ENCODE measurements at regions not wholly inside any gene's neighbourhood (a gene's known extent, or its start where the extent isn't known, plus 50 kb on each side); places are given as distances from the start of the nearest gene placed in this dataset.

DNA sequence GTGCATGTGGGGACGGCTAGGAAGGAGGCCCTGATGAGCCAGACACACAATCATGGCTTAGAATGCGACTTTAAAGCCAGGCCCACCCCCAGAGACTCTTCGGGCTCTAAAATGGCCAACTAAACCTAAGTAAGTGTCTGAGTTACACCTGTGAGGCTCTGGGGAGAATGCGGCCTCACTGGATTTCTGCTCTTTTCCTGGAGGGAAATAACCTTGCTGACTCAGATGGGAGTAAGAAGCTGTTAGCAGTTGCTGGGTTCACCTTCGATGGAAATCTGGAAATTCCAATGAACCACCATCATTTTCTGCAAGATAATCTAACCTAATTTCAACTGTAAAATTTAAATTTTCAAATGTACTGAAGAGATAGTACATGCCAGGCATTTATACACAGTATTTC lies 97.6 kb upstream of the MAML3 start:
- DNase-seq (ENCODE audit: low read depth, low spot score) (no peak), ATAC-seq (no peak)
- peaks cover 16% of the 10 kb centered on the region for H3K4me1 ChIP-seq (ENCODE audit: control insufficient read depth, insufficient read depth, low read length)
- CTCF ChIA-PET: no interaction called here
- POLR2A ChIA-PET: no interaction called here
- H3K27ac ChIP-seq (ENCODE audit: low read length): peak overlapping the region; percentile 71
- H3K9me3 ChIP-seq (ENCODE audit: control insufficient read depth, insufficient read depth, low read depth, low read length): no peaks in the 10 kb centered on the region
- in situ Hi-C loops (cut with HindIII; ENCODE audit: low pct_unique_long_range_greater_than_20kb, low sequenced_read_pairs) (no loop called here), intact Hi-C loops (cut with micrococcal nuclease; ENCODE audit: unreplicated experiment) (loop anchor here (10.0 kb wide), 1 partner anchor 157 kb away; no protein-coding TSS in a partner anchor)
- H3K27me3 ChIP-seq (ENCODE audit: control insufficient read depth, insufficient read depth, low read length): no peaks in the 10 kb centered on the region
- no peak overlapping the region for H3K4me3 ChIP-seq (ENCODE audit: low read depth in 2 of 2, low read length in 2 of 2)
- TF ChIP-seq SIN3A (IDR thresholded peaks at IDR 0.05; ENCODE audit: borderline replicate concordance, insufficient read depth, low read depth, low read length) (no peak), TCF7L2 (IDR thresholded peaks at IDR 0.05; ENCODE audit: low read depth, low read length) (no peak), POLR2AphosphoS5 (IDR thresholded peaks at IDR 0.05; ENCODE audit: low read depth, low read length) (no peak)
- TF ChIP-seq, protein P1, sequence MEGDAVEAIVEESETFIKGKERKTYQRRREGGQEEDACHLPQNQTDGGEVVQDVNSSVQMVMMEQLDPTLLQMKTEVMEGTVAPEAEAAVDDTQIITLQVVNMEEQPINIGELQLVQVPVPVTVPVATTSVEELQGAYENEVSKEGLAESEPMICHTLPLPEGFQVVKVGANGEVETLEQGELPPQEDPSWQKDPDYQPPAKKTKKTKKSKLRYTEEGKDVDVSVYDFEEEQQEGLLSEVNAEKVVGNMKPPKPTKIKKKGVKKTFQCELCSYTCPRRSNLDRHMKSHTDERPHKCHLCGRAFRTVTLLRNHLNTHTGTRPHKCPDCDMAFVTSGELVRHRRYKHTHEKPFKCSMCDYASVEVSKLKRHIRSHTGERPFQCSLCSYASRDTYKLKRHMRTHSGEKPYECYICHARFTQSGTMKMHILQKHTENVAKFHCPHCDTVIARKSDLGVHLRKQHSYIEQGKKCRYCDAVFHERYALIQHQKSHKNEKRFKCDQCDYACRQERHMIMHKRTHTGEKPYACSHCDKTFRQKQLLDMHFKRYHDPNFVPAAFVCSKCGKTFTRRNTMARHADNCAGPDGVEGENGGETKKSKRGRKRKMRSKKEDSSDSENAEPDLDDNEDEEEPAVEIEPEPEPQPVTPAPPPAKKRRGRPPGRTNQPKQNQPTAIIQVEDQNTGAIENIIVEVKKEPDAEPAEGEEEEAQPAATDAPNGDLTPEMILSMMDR (IDR thresholded peaks at IDR 0.05): no peak
- TF ChIP-seq, protein P2, sequence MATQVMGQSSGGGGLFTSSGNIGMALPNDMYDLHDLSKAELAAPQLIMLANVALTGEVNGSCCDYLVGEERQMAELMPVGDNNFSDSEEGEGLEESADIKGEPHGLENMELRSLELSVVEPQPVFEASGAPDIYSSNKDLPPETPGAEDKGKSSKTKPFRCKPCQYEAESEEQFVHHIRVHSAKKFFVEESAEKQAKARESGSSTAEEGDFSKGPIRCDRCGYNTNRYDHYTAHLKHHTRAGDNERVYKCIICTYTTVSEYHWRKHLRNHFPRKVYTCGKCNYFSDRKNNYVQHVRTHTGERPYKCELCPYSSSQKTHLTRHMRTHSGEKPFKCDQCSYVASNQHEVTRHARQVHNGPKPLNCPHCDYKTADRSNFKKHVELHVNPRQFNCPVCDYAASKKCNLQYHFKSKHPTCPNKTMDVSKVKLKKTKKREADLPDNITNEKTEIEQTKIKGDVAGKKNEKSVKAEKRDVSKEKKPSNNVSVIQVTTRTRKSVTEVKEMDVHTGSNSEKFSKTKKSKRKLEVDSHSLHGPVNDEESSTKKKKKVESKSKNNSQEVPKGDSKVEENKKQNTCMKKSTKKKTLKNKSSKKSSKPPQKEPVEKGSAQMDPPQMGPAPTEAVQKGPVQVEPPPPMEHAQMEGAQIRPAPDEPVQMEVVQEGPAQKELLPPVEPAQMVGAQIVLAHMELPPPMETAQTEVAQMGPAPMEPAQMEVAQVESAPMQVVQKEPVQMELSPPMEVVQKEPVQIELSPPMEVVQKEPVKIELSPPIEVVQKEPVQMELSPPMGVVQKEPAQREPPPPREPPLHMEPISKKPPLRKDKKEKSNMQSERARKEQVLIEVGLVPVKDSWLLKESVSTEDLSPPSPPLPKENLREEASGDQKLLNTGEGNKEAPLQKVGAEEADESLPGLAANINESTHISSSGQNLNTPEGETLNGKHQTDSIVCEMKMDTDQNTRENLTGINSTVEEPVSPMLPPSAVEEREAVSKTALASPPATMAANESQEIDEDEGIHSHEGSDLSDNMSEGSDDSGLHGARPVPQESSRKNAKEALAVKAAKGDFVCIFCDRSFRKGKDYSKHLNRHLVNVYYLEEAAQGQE (IDR thresholded peaks at IDR 0.05; ENCODE audit: insufficient read depth in 1 of 2, low read depth in 2 of 2, low read length in 1 of 2): no peak
- BruUV-seq (replicated peaks): no TSS peak
- no peaks in the 10 kb centered on the region for H3K36me3 ChIP-seq (ENCODE audit: control insufficient read depth, insufficient read depth, low read length)

DNA sequence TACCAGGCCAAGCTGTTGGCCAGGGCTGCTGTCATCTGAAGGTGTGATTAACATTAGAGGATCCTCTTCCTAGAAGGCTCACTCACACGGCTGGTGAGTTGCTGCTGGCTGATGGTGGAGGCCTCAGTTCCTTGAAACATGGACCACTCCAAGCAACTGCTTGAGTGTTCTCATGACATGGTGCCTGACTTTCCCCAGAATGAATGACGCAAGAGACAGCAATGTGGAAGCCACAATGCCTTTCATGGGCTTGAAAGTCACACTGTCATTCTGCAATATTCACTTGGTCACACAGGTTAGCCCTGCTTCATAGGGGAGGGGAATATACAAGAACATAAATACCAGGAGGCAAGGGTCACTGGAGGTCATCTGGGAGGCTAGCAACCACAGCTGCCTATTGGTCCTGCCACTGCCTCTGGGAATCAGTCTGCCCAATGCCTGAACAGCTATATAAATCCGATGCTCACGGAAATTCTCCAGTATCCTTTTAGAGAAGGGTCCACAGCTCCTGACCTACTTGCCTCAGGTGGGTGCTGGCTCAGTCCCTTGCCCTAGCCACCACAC lies 97.1 kb upstream of the MAML3 start:
- DNase-seq (ENCODE audit: low read depth, low spot score) (no peak), ATAC-seq (no peak)
- no peaks in the 10 kb centered on the region for H3K9me3 ChIP-seq (ENCODE audit: control insufficient read depth, insufficient read depth, low read depth, low read length)
- no peaks in the 10 kb centered on the region for H3K27me3 ChIP-seq (ENCODE audit: control insufficient read depth, insufficient read depth, low read length)
- in situ Hi-C loops (cut with HindIII; ENCODE audit: low pct_unique_long_range_greater_than_20kb, low sequenced_read_pairs): no loop called here
- ChIA-PET POLR2A (no interaction called here), CTCF (no interaction called here)
- no peak for TF ChIP-seq POLR2AphosphoS5 (IDR thresholded peaks at IDR 0.05; ENCODE audit: low read depth, low read length)
- TF ChIP-seq, protein P2 (IDR thresholded peaks at IDR 0.05; ENCODE audit: insufficient read depth in 1 of 2, low read depth in 2 of 2, low read length in 1 of 2): no peak
- TF ChIP-seq SIN3A (IDR thresholded peaks at IDR 0.05; ENCODE audit: borderline replicate concordance, insufficient read depth, low read depth, low read length): no peak
- TF ChIP-seq, protein P1 (IDR thresholded peaks at IDR 0.05): no peak
- TF ChIP-seq TCF7L2 (IDR thresholded peaks at IDR 0.05; ENCODE audit: low read depth, low read length): no peak
- intact Hi-C loops (cut with micrococcal nuclease; ENCODE audit: unreplicated experiment): loop anchor here (10.0 kb wide), 1 partner anchor 156 kb away; no protein-coding TSS in a partner anchor
- BruUV-seq (replicated peaks): no TSS peak
- peaks cover 16% of the 10 kb centered on the region for H3K4me1 ChIP-seq (ENCODE audit: control insufficient read depth, insufficient read depth, low read length)
- no peaks in the 10 kb centered on the region for H3K36me3 ChIP-seq (ENCODE audit: control insufficient read depth, insufficient read depth, low read length)
- peak overlapping the region; percentile 71; the same call in 1 of the 2 replicates for H3K27ac ChIP-seq (ENCODE audit: low read length)
- no peak overlapping the region for H3K4me3 ChIP-seq (ENCODE audit: low read depth in 2 of 2, low read length in 2 of 2)
